ENCODE measurements at regions not wholly inside any gene's neighbourhood (a gene's known extent, or its start where the extent isn't known, plus 50 kb on each side); places are given as distances from the start of the nearest gene placed in this dataset.
"Not testable (repeated sequence)": the region's sequence is repeated elsewhere in the genome, so short reads cannot be mapped to it uniquely, and the experiment has no call there.

GRCh38 chr15:69660658-69661405 lies 208.2 kb downstream of the RPLP1 start:
- DNase-seq, result no peak

GRCh38 chr15:69661446-69661845 lies 208.8 kb downstream of the RPLP1 start:
- no peak for DNase-seq

DNA sequence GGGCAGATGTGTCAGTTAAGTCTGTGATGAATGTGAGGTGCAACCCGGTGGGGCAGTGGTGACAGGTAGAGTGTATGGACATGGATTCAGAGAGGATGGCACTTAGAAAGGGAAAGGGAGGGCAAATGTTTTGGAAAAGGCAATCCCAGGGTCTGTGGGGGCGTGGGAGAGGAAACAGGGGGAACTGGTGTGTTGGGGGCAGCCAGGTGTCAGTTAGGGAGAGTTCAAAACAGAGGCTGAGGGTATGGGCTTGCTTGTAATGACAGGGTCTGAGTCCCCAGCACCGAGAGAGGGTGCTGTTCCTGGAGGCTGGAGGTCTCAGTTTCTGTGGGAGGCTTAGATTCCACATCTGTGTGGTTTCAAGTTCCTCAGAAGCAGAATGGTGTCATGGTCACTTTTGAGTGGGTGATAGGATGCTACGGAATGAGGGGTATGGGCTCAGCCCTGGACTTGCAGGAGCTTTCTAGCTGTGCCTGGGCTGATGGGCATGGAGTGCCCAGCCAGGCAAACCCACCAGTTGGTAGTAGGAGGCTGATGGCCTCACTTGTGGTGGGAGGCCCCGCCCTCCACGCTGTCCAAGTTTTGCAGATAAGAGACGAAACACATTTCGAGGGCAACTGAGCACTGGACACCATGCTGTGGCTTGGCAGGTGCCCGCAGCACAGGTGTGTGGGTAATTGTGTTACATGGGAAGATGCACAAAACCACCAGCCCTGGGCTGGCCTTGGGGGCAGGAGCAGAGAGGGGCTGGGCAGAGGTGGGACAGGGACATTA lies 209.4 kb downstream of the RPLP1 start:
- DNase-seq, result no peak

DNA sequence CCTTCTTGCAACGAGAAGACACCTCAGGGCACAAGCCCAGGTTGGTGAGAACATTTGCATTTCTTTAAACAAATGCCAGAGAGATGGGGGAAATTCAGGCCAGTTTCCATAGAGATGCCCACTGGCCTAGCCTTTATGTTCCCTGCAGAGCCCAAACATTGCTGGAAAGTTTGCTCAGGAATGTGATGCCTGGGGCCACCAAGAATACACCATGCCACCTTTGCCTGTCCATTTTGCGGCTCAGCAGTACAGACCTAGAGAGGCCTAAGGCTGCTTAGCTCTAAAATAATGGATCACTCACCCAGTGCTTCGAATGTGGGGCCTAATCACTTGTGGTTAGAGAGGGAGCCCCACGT lies 210.0 kb downstream of the RPLP1 start:
- DNase-seq, result no peak

DNA sequence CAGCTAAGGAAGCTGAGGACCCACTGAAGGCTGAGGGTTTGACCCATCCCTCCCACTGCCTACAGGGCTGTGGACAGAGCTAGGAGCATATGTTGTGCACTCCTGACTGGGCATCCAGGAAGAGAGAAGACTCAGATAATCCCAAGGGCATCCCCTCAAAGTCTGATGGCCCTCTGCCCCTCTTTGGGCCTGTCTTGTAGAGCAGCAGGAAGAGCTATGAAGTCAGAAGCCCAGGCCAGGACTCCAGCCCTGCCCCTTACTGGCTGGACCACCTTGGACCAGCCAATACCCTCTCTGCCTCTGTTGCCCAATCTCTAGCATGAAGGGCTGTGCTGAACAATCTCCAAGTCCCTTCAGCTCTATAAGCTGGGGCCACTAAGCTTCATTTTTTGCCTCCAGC lies 210.8 kb downstream of the RPLP1 start:
- DNase-seq, result no peak

DNA sequence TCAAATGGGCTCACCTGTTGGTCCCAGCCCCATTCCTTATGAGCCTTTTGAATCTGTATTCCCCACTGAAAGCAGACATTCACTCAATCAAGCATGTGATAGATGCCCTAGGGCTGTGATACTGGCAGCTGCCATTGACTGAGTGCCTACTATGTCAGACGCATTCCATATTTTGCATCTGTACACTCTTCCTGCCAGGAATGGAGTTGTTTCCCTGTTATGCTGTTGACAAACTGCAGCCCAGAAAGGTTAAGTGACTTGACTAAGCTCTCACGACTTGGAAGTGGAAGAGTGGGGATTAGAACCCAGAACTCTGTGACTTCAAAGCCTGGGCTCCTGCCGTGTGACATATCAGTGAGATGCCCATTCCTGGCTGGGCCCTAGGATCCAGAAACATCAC lies 211.4 kb downstream of the RPLP1 start:
- DNase-seq, result no peak

- no peak for DNase-seq
Observed at GRCh38 chr15:69664572-69665571, 212.3 kb downstream of the RPLP1 start.

- peak; percentile 42 for DNase-seq
Observed at GRCh38 chr15:69665641-69666111, 213.1 kb downstream of the RPLP1 start.

- peak; percentile 38 for DNase-seq
Observed at GRCh38 chr15:69666441-69666882, 213.8 kb downstream of the RPLP1 start.

DNA sequence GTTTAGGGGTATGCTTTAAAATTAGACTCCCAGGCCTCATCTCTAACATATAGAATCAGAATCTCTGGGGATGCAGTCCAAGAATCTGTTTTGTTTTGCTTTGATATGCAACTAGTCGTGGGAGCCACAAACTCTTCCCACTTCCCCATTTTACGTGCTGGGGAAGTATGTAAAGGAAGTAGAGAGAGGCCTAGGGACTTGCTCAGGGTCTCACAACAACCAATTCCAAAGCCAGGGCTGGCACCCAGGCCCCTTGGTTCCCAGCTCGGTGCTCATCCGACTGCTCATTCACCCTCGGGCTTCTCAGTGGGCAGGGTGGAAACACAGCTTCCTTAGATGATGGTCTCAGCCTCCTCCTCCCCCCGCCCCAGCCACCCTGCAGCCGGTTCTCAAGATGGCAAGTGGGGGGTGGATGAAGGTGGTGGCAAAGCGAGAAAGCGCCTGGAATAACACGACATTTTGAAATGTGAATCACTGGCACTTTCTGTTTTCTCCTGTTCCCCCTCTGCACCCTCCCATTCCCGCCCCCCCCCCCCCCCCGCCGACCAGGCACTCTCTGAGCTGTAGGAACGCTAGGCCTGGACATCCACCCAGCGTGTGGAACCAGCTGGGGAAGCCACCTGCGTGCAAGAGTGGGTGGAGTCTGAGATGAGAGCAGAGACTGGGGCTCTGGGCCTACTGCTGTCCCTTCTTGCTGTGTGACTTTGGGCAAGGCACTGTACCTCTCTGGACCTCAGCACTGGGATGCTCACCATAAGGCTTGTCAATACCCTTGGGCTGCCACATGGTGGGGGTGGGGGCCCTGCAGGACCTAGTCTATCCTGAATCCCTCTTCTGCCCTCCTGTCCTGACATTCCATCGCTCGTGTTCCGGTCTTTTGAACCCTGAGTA lies 214.5 kb downstream of the RPLP1 start:
- DNase-seq, result no peak

DNA sequence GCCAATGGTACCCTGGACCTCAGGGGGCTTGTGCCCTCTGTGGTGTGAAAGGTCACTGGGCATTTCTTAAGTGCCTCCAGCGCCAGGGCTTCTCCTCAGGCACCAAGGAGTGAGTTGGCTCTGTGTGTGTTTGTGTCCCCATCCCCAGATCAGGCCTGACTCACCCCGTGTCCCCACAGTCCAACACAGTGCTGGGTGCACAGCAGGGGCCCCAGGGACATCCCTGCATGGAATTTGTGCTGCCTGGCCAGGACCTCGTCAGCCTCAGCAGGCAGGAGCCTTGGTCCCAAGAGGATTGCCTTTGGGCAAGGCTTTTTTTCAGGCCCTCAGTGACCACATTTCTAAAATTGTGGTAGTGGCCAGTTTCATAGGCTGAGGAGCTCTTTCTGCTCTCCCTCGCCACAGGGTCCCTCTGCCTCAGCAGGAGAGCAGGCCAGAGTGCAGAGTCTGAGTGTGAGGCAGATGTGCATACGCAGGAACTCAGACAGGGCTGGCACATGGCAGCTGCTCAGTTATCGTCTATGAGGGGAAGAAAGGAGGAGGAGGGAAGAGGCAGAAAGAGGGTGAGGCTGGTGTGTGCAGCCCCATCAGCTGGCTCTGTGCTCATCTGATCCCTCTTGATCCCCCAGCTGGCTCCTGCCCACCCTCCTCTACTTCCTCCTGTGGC lies 215.6 kb downstream of the RPLP1 start:
- peak; percentile 17 for DNase-seq

DNA sequence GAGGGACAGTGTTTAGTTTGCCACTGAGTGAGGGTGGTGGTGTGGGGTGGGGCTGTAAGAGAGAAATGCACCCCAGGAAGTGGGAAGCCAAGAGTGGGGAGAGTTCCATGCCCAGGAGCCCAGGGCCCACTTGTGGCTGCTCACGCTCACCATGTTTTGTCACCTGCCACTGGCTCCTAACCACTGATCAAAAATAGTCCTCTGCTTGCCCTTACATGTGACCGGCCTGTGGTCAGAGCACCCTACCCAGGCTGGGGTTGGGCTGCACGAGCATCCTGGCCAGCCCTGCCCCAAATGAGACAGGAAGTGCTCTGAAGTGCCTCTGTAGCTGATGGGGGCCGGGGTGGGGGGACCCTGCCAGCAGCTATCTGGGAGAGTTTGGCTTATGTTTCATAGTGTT lies 216.3 kb downstream of the RPLP1 start:
- DNase-seq, result peak; percentile 34

DNA sequence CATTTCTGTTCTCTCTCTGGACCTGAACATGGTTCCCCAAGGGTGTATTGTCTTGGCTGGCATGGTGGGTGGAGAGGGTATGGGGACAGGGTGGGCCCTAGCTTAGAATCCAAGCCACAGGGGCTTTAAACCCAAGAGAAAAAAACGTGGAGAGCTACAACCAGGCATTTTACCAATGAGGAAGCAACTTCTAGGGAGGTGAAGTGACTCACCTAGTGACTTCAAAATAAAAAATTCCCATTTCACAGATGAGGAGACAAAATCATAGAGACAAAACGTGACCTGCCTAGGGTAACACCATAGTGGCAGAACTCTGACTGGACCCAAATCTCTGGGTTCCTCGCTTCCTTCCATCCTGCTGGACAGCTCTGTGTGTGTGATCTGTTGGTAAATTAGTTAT lies 216.8 kb downstream of the RPLP1 start:
- no peak for DNase-seq

GRCh38 chr15:69673291-69673881 lies 220.8 kb downstream of the RPLP1 start:
- DNase-seq, result no peak

- no peak for DNase-seq
Observed at GRCh38 chr15:69675731-69676130, 223.1 kb downstream of the RPLP1 start.

GRCh38 chr15:69677403-69677802 lies 224.8 kb downstream of the RPLP1 start:
- no peak for DNase-seq

GRCh38 chr15:69679623-69680228 lies 227.1 kb downstream of the RPLP1 start:
- DNase-seq, result peak; percentile 33

DNA sequence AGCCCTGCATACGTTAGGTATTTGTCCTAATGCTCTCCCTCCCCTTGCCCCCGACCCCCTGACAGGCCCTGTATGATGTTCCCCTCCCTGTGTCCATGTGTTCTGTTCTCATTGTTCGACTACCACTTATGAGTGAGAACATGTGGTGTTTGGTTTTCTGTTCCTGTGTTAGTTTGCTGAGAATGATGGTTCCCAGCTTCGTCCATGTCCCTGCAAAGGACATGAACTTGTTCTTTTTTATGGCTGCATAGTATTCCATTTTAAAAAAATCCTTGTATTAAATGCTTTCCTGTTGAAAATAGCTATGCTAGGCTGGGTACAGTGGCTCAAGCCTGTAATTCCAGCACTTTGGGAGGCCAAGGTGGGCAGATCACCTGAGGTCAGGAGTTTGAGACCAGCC lies 232.2 kb downstream of the RPLP1 start:
- not testable (repeated sequence) for DNase-seq

DNA sequence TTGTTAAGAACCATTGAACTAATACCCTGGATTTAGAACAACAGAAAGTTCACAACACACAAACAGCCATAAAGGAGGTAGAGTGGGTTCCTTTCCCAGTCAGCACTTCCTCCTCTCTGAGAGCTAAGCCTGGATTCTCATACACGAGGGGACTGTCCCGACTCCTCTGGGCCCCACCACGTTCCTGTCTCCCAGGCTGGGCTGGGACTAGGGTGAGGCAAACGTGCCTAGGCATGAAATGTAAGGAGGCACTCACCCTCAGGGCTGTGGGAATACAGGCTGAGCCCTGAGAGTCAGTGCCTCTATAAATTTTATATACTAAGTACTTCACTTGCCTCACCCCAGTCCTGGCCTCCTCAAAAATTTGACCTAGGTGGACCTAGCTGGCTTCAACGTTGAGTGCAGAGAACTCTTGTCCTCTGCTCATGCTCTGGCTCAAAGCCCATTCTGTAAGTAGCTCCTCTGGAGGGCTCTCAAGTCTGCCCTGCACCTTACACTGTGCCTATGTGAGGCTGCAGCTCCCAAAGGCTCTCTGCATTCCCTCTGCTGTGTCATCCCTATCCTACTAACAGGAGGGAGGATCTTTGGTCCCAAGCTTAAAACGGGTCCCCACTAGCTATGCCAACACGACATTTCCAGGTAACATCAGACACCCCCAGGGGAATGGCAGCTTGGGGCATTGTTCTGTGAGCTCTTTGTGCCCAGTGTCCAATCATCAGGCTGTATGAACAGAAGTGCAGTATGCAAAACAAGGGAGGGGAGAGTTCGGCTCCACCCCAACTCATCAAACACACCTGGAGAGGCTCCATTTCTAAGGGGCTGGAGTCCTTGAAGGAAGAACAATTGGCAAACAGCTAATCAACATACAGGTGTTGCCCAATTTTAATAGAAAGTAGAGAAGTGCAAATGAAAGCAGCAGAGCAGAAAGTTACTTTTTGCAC lies 233.2 kb downstream of the RPLP1 start:
- DNase-seq, result no peak
